HG02798 (cell line): ENCODE measurements at regions not wholly inside any gene's neighbourhood (a gene's known extent, or its start where the extent isn't known, plus 50 kb on each side); places are given as distances from the start of the nearest gene placed in this dataset.
A peak's percentile ranks its signal among the peaks of the same experiment; 100 is the strongest.
"Not testable (repeated sequence)": the region's sequence is repeated elsewhere in the genome, so short reads cannot be mapped to it uniquely, and the experiment has no call there.

Experiments used
- ATAC-seq: cut with Tn5 transposase; IDR thresholded peaks from one replicate; pipeline ENCODE4 v1.9.1; 2021; ENCODE audit warnings: mild to moderate bottlenecking; ENCODE audit not compliant: unreplicated experiment, poor library complexity

GRCh38 chr13:53452263-53452808 is 423.7 kb downstream of the OLFM4 start:
- ATAC-seq, result not testable (repeated sequence)

GRCh38 chr13:53460796-53461195 is 432.2 kb downstream of the OLFM4 start:
- ATAC-seq, result no peak

GRCh38 chr13:53463106-53463505 is 434.5 kb downstream of the OLFM4 start:
- ATAC-seq, result no peak

GRCh38 chr13:53466576-53466975 is 438.0 kb downstream of the OLFM4 start:
- ATAC-seq, result no peak

- ATAC-seq, result no peak
These were observed 444.8 kb downstream of the OLFM4 start for GRCh38 chr13:53473397-53473796.

GRCh38 chr13:53474878-53475277 is 446.3 kb downstream of the OLFM4 start:
- no peak for ATAC-seq

- no peak for ATAC-seq
These were observed 462.1 kb downstream of the OLFM4 start for GRCh38 chr13:53490752-53491151.

GRCh38 chr13:53494406-53494805 is 465.8 kb downstream of the OLFM4 start:
- ATAC-seq, result no peak

- ATAC-seq, result no peak
These were observed 471.0 kb downstream of the OLFM4 start for GRCh38 chr13:53499576-53500133.

GRCh38 chr13:53501387-53501786 is 472.8 kb downstream of the OLFM4 start:
- ATAC-seq, result peak; percentile 68

GRCh38 chr13:53507741-53508140 is 479.1 kb downstream of the OLFM4 start:
- no peak for ATAC-seq

- ATAC-seq, result no peak
These were observed 484.0 kb downstream of the OLFM4 start for GRCh38 chr13:53512635-53513034.

- no peak for ATAC-seq
These were observed 484.6 kb downstream of the OLFM4 start for GRCh38 chr13:53513226-53513625.

- ATAC-seq, result no peak
These were observed 491.5 kb downstream of the OLFM4 start for GRCh38 chr13:53520132-53520531.

- no peak for ATAC-seq
These were observed 493.4 kb downstream of the OLFM4 start for GRCh38 chr13:53522034-53522433.

- ATAC-seq, result no peak
These were observed 509.0 kb downstream of the OLFM4 start for GRCh38 chr13:53537586-53537985.

- ATAC-seq, result no peak
These were observed 516.8 kb downstream of the OLFM4 start for GRCh38 chr13:53545340-53545941.

- no peak for ATAC-seq
These were observed 531.9 kb downstream of the OLFM4 start for GRCh38 chr13:53560556-53560955.

GRCh38 chr13:53562419-53562818 is 533.8 kb downstream of the OLFM4 start:
- no peak for ATAC-seq

GRCh38 chr13:53568491-53568890 is 539.9 kb downstream of the OLFM4 start:
- no peak for ATAC-seq

GRCh38 chr13:53569453-53569852 is 540.8 kb downstream of the OLFM4 start:
- no peak for ATAC-seq

GRCh38 chr13:53601113-53601512 is 572.5 kb downstream of the OLFM4 start:
- ATAC-seq, result no peak
